NOMO-1 treated with dmso at 0.1 percent for 144 hours (cell line): ENCODE measurements at regions not wholly inside any gene's neighbourhood (a gene's known extent, or its start where the extent isn't known, plus 50 kb on each side); places are given as distances from the start of the nearest gene placed in this dataset.

Experiments
- DNase-seq: peaks from one replicate; lab custom pipeline; 2025; ENCODE audit not compliant: unreplicated experiment; lab: John Stamatoyannopoulos, UW

GRCh38 chr5:18807256-18808149, 1173.2 kb downstream of the TAF11L14 start:
- DNase-seq: no peak

- no peak for DNase-seq
Observed at GRCh38 chr5:18811661-18812060, 1176.3 kb downstream of the CDH18 start.

- DNase-seq: no peak
Observed at GRCh38 chr5:18828351-18828750, 1159.6 kb downstream of the CDH18 start.

- DNase-seq: no peak
Observed at GRCh38 chr5:18829539-18829938, 1158.5 kb downstream of the CDH18 start.

GRCh38 chr5:18850216-18850615, 1137.8 kb downstream of the CDH18 start:
- DNase-seq: no peak

- no peak for DNase-seq
Observed at GRCh38 chr5:18872978-18873377, 1115.0 kb downstream of the CDH18 start.

- no peak for DNase-seq
Observed at GRCh38 chr5:18876565-18876964, 1111.4 kb downstream of the CDH18 start.

- DNase-seq: no peak
Observed at GRCh38 chr5:18881615-18882014, 1106.4 kb downstream of the CDH18 start.

GRCh38 chr5:18882154-18882553, 1105.8 kb downstream of the CDH18 start:
- DNase-seq: no peak

GRCh38 chr5:18888821-18889220, 1099.2 kb downstream of the CDH18 start:
- no peak for DNase-seq

GRCh38 chr5:18900644-18901043, 1087.4 kb downstream of the CDH18 start:
- no peak for DNase-seq

- DNase-seq: no peak
Observed at GRCh38 chr5:18920966-18921365, 1067.0 kb downstream of the CDH18 start.

GRCh38 chr5:18932081-18932480, 1055.9 kb downstream of the CDH18 start:
- DNase-seq: no peak

- no peak for DNase-seq
Observed at GRCh38 chr5:18944771-18945170, 1043.2 kb downstream of the CDH18 start.

- no peak for DNase-seq
Observed at GRCh38 chr5:18954239-18954638, 1033.8 kb downstream of the CDH18 start.

GRCh38 chr5:18959535-18959934, 1028.5 kb downstream of the CDH18 start:
- no peak for DNase-seq

GRCh38 chr5:18961234-18961633, 1026.8 kb downstream of the CDH18 start:
- no peak for DNase-seq

GRCh38 chr5:18965893-18966292, 1022.1 kb downstream of the CDH18 start:
- DNase-seq: no peak

- no peak for DNase-seq
Observed at GRCh38 chr5:18967637-18968036, 1020.4 kb downstream of the CDH18 start.

GRCh38 chr5:18968966-18969365, 1019.0 kb downstream of the CDH18 start:
- no peak for DNase-seq

GRCh38 chr5:18970000-18970399, 1018.0 kb downstream of the CDH18 start:
- no peak for DNase-seq

GRCh38 chr5:18972177-18972576, 1015.8 kb downstream of the CDH18 start:
- no peak for DNase-seq

GRCh38 chr5:18975624-18976023, 1012.4 kb downstream of the CDH18 start:
- DNase-seq: no peak
